Gastrocnemius medialis (tissue), 4 donors: ENCODE measurements at regions not wholly inside any gene's neighbourhood (a gene's known extent, or its start where the extent isn't known, plus 50 kb on each side); places are given as distances from the start of the nearest gene placed in this dataset.

Experiments
- CTCF ChIP-seq, 5 experiments: fragments of 450-650 bp in 3 of 5; fragments of 200-600 bp in 2 of 5; sonication (generic) in 2 of 5; IDR thresholded peaks in 4 of 5; conservative IDR thresholded peaks in 1 of 5; 1 replicate in 4 of 5; 2 replicates in 1 of 5; pipeline ENCODE4 v1.5.1; 2016 to 2019; ENCODE audit warnings: antibody characterized with exemption in 5 of 5, mild to moderate bottlenecking in 3 of 5, moderate library complexity in 3 of 5
- POLR2A ChIP-seq, 2 donors: fragments of 450-650 bp; IDR thresholded peaks; one replicate each; pipeline ENCODE4 v1.6.1; 2017; ENCODE audit warnings: antibody characterized with exemption in 2 of 2, mild to moderate bottlenecking in 2 of 2, moderate library complexity in 2 of 2

- TF ChIP-seq CTCF (IDR thresholded peaks at IDR 0.05 in 4 of 5, conservative IDR thresholded peaks at IDR 0.05 in 1 of 5), result no peak
- TF ChIP-seq POLR2A (IDR thresholded peaks at IDR 0.05), result no peak
These were observed 110.0 kb upstream of the PSMD7 start for GRCh38 chr16:74186561-74186971.
